HCT116 (cell line): ENCODE measurements at regions not wholly inside any gene's neighbourhood (a gene's known extent, or its start where the extent isn't known, plus 50 kb on each side); places are given as distances from the start of the nearest gene placed in this dataset.

ENCODE experiments used
- CEBPB ChIP-seq: IDR thresholded peaks from 2 replicates; pipeline ENCODE4 v1.6.1; 2012; ENCODE audit warnings: low read depth
- CTCF ChIP-seq, 3 experiments: fragments of 200-600 bp in 1 of 3; sonication (generic) in 1 of 3; IDR thresholded peaks in 2 of 3; conservative IDR thresholded peaks in 1 of 3; 2 replicates each; pipeline ENCODE4 v1.5.1; 2012 to 2017; ENCODE audit warnings: low read depth in 2 of 3, low read length in 2 of 3, antibody characterized with exemption in 1 of 3, borderline replicate concordance in 1 of 3, control low read depth in 1 of 3, mild to moderate bottlenecking in 1 of 3, mixed read lengths in 1 of 3, mixed run types in 1 of 3, moderate library complexity in 1 of 3; ENCODE audit not compliant: insufficient read depth in 1 of 3
- EZH2 ChIP-seq: fragments of 200-600 bp; sonication (generic); IDR thresholded peaks from 2 replicates; pipeline ENCODE4 v1.6.1; 2017; ENCODE audit warnings: antibody characterized with exemption, mixed run types
- MAX ChIP-seq: IDR thresholded peaks from 2 replicates; pipeline ENCODE4 v1.6.1; 2012
- POLR2A ChIP-seq: IDR thresholded peaks from 2 replicates; pipeline ENCODE4 v1.7.0; 2011; ENCODE audit warnings: borderline replicate concordance; ENCODE audit not compliant: insufficient read depth, insufficient read length; ENCODE audit errors: extremely low read depth
- POLR2AphosphoS5 ChIP-seq: IDR thresholded peaks from 2 replicates; pipeline ENCODE4 v1.6.1; 2011; ENCODE audit warnings: mild to moderate bottlenecking, low read depth, low read length, moderate library complexity

- TF ChIP-seq POLR2A = no peak
- TF ChIP-seq EZH2 = no peak
- no peak for TF ChIP-seq MAX
- TF ChIP-seq CEBPB = no peak
- TF ChIP-seq CTCF (IDR thresholded peaks at IDR 0.05 in 2 of 3, conservative IDR thresholded peaks at IDR 0.05 in 1 of 3; ENCODE audit: borderline replicate concordance in 1 of 3, insufficient read depth in 1 of 3, low read depth in 2 of 3, low read length in 2 of 3) = no peak
- no peak for TF ChIP-seq POLR2AphosphoS5
Measured at GRCh38 chr18:24986666-24987302, 365.2 kb downstream of the ZNF521 start.
